GM12878 (cell line): ENCODE measurements at regions not wholly inside any gene's neighbourhood (a gene's known extent, or its start where the extent isn't known, plus 50 kb on each side); places are given as distances from the start of the nearest gene placed in this dataset.

Experiments used
- ATAC-seq: fragments of 200-7000 bp; cut with Tn5 transposase; 3 replicates; pipeline ENCODE4 v1.9.1; 2020; ENCODE audit warnings: mild to moderate bottlenecking, moderate library complexity
- BruUV-seq: library from RNA; stranded (reverse); fragments of 400-500 nt; replicated peaks from 2 replicates; lab custom pipeline; 2021; lab: Mats Ljungman, UMichigan
- CTCF ChIA-PET: fragments of 300-600 bp; sonication (Branson Sonifier 250); formaldehyde crosslinking; extraction: SDS; loops from one replicate; lab custom pipeline; 2021; ENCODE audit warnings: inconsistent platforms; lab: Yijun Ruan, JAX
- POLR2A ChIA-PET: fragments of 350-600 bp; formaldehyde crosslinking; extraction: SDS; loops from one replicate; lab custom pipeline; 2021; ENCODE audit warnings: inconsistent platforms; lab: Charles Lee
- RAD21 ChIA-PET: fragments of 300-600 bp; sonication (Branson Sonifier 250); formaldehyde crosslinking; loops from one replicate; lab custom pipeline; 2023; ENCODE audit warnings: antibody characterized with exemption; ENCODE audit not compliant: unreplicated experiment; lab: Charles Lee
- SMC1A ChIA-PET: fragments of 300-600 bp; sonication (Branson Sonifier 250); formaldehyde crosslinking; loops from one replicate; lab custom pipeline; 2023; ENCODE audit not compliant: unreplicated experiment, uncharacterized antibody; lab: Charles Lee
- DNase-seq: peaks from one replicate; pipeline ENCODE4 v3.0.0-alpha.2; 2011; ENCODE audit warnings: low read depth, low spot score
- FAIRE-seq: peaks from 3 replicates; lab custom pipeline; 2011; peaks lifted over from hg19 to GRCh38; lab: Jason Lieb, UNC
- H2AFZ ChIP-seq: 2 replicates; pipeline ENCODE4 v1.6.0; 2011; ENCODE audit warnings: low read depth, low read length, control low read depth; ENCODE audit not compliant: control insufficient read depth
- H3K27ac ChIP-seq: 2 replicates; pipeline ENCODE4 v1.5.1; 2011; ENCODE audit warnings: control low read depth; ENCODE audit not compliant: control insufficient read depth, insufficient read depth
- H3K27me3 ChIP-seq, 2 experiments: replicated peaks in 1 of 2; 2 replicates each; pipeline versions ENCODE4 v1.6.0 to v1.6.1; 2011; ENCODE audit warnings: low read length in 1 of 2; ENCODE audit not compliant: control insufficient read depth in 2 of 2, insufficient read depth in 2 of 2
- H3K36me3 ChIP-seq, 2 experiments: 2 replicates each; pipeline ENCODE4 v1.5.1; 2011; ENCODE audit warnings: low read length in 1 of 2; ENCODE audit not compliant: control insufficient read depth in 2 of 2, insufficient read depth in 2 of 2
- H3K4me1 ChIP-seq: 2 replicates; pipeline ENCODE4 v1.6.1; 2011; ENCODE audit warnings: mild to moderate bottlenecking, low read length, moderate library complexity, mixed read lengths; ENCODE audit not compliant: control insufficient read depth, insufficient read depth
- H3K4me2 ChIP-seq: 2 replicates; pipeline ENCODE4 v1.6.0; 2011; ENCODE audit warnings: control low read depth; ENCODE audit not compliant: control insufficient read depth, insufficient read depth
- H3K4me3 ChIP-seq: fragments of 200-600 bp; sonication (generic); 2 replicates; pipeline ENCODE4 v1.5.1; 2016
- H3K79me2 ChIP-seq: 2 replicates; pipeline ENCODE4 v1.6.0; 2011; ENCODE audit warnings: low read length; ENCODE audit not compliant: control insufficient read depth, insufficient read depth
- H3K9ac ChIP-seq: 2 replicates; pipeline ENCODE4 v1.8.0; 2011; ENCODE audit warnings: low read length, control low read depth, mixed read lengths; ENCODE audit not compliant: control insufficient read depth, insufficient read depth
- H3K9me3 ChIP-seq: replicated peaks from 3 replicates; pipeline ENCODE4 v1.5.1; 2011; ENCODE audit warnings: mild to moderate bottlenecking, low read length; ENCODE audit not compliant: control insufficient read depth, insufficient read depth
- H4K20me1 ChIP-seq: 2 replicates; pipeline ENCODE4 v1.6.0; 2011; ENCODE audit not compliant: control insufficient read depth, insufficient read depth
- ASH2L ChIP-seq: fragments of 300-600, 200-600 bp; sonication (generic); IDR thresholded peaks from 2 replicates; pipeline ENCODE4 v1.6.1; 2017; ENCODE audit warnings: low read depth, mild to moderate bottlenecking, borderline replicate concordance
- ATF2 ChIP-seq: IDR thresholded peaks from 2 replicates; pipeline ENCODE4 v1.6.1; 2012; ENCODE audit warnings: low read length, inconsistent platforms
- BRCA1 ChIP-seq: IDR thresholded peaks from 2 replicates; pipeline ENCODE4 v1.6.1; 2011; ENCODE audit warnings: low read depth, low read length, improper control_type of control experiment
- CHD1 ChIP-seq: IDR thresholded peaks from 2 replicates; pipeline ENCODE4 v1.6.1; 2012; ENCODE audit warnings: low read depth, low read length, improper control_type of control experiment
- FOXK2 ChIP-seq: fragments of 450-650 bp; IDR thresholded peaks from 2 replicates; pipeline ENCODE4 v1.6.1; 2017; ENCODE audit warnings: mild to moderate bottlenecking, moderate library complexity
- HCFC1 ChIP-seq: fragments of 150-350 bp; IDR thresholded peaks from 2 replicates; pipeline ENCODE4 v1.6.1; 2014; ENCODE audit warnings: low read length
- HDAC6 ChIP-seq: fragments of 200-600 bp; sonication (generic); IDR thresholded peaks from one replicate; pipeline ENCODE4 v1.8.0; 2017; ENCODE audit warnings: antibody characterized with exemption; ENCODE audit not compliant: unreplicated experiment
- IKZF1 ChIP-seq: fragments of 450-650 bp; conservative IDR thresholded peaks from 2 replicates; pipeline ENCODE4 v1.6.1; 2017; ENCODE audit warnings: antibody characterized with exemption, mild to moderate bottlenecking
- NFYB ChIP-seq: IDR thresholded peaks from 2 replicates; pipeline ENCODE4 v1.6.1; 2011; ENCODE audit warnings: low read depth, mild to moderate bottlenecking, low read length, improper control_type of control experiment, moderate library complexity; ENCODE audit not compliant: insufficient read depth
- POLR2AphosphoS5 ChIP-seq: IDR thresholded peaks from 2 replicates; pipeline ENCODE4 v1.6.1; 2011; ENCODE audit warnings: mild to moderate bottlenecking, low read length, inconsistent platforms
- REST ChIP-seq: IDR thresholded peaks from 2 replicates; pipeline ENCODE4 v1.6.1; 2012; ENCODE audit warnings: mild to moderate bottlenecking, low read depth, low read length
- RFX5 ChIP-seq: IDR thresholded peaks from 2 replicates; pipeline ENCODE4 v1.6.1; 2011; ENCODE audit warnings: low read depth, low read length, improper control_type of control experiment
- RUNX3 ChIP-seq: IDR thresholded peaks from 2 replicates; pipeline ENCODE4 v1.6.1; 2012; ENCODE audit warnings: low read length, inconsistent platforms
- SIX5 ChIP-seq: IDR thresholded peaks from 2 replicates; pipeline ENCODE4 v1.6.1; 2011; ENCODE audit warnings: mild to moderate bottlenecking, low read depth, low read length, moderate library complexity; ENCODE audit not compliant: severe bottlenecking
- TBL1XR1 ChIP-seq: IDR thresholded peaks from 2 replicates; pipeline ENCODE4 v1.6.1; 2012; ENCODE audit warnings: low read depth, low read length, improper control_type of control experiment
- ZNF274 ChIP-seq: IDR thresholded peaks from one replicate; pipeline ENCODE4 v1.8.0; 2011; ENCODE audit not compliant: insufficient read length, insufficient read depth
- WGBS: methylation state at CpG from one replicate; pipeline ENCODE4 v1.1.6; 2016; ENCODE audit warnings: low lambda C conversion rate; ENCODE audit not compliant: insufficient replicate concordance, insufficient coverage; ENCODE audit errors: missing lambda C conversion rate; 5-methylcytosine and 5-hydroxymethylcytosine counted together
- in situ Hi-C: fragments of 300-500 bp; cut with MboI; formaldehyde crosslinking; loops from 9 replicates; pipeline ENCODE4 v1.14.3; 2018; ENCODE audit warnings: mixed read lengths
- intact Hi-C: fragments of 100-400 bp; cut with micrococcal nuclease; formaldehyde crosslinking; loops from one replicate; pipeline ENCODE4 v1.14.2; 2022; ENCODE audit not compliant: unreplicated experiment
- TF ChIP-seq, protein P1 (sequence below): fragments of 450-650 bp; formaldehyde crosslinking; IDR thresholded peaks from 2 replicates; pipeline ENCODE4 v1.4.0; 2022; ENCODE audit warnings: mild to moderate bottlenecking, moderate library complexity
- TF ChIP-seq, protein P2 (sequence below): fragments of 450-650 bp; IDR thresholded peaks from 2 replicates; pipeline ENCODE4 v1.6.1; 2017; ENCODE audit warnings: borderline replicate concordance

- ATAC-seq (no peak), DNase-seq (no peak), FAIRE-seq (no peak)
- Histone ChIP-seq H3K4me3 (no peak overlapping the region), H4K20me1 (no peaks in the 10 kb centered on the region), H3K9me3 (no peaks in the 10 kb centered on the region), H3K4me1 (no peaks in the 10 kb centered on the region), H3K9ac (no peak overlapping the region), H3K36me3 (no peaks in the 10 kb centered on the region), H2AFZ (no peak overlapping the region), H3K27me3 (peaks cover 0 to 3% of the 10 kb centered on the region in 2 experiments; a peak in 1 of 4 replicates), H3K4me2 (no peak overlapping the region), H3K27ac (no peak overlapping the region), H3K79me2 (no peaks in the 10 kb centered on the region)
- CTCF ChIA-PET = no interaction called here
- RAD21 ChIA-PET = no interaction called here
- 35% methylated on average over 5 of the region's 5 CpGs for WGBS
- in situ Hi-C loops = no loop called here
- POLR2A ChIA-PET = no interaction called here
- intact Hi-C loops = no loop called here
- BruUV-seq = no TSS peak
- SMC1A ChIA-PET = no interaction called here
- TF ChIP-seq SIX5 (no peak), ASH2L (no peak), CHD1 (no peak), NFYB (no peak), TBL1XR1 (no peak), ATF2 (no peak), POLR2AphosphoS5 (no peak), IKZF1 (no peak), RUNX3 (no peak), REST (no peak), HDAC6 (no peak), HCFC1 (no peak), FOXK2 (no peak), ZNF274 (no peak), BRCA1 (no peak), RFX5 (no peak)
- TF ChIP-seq, protein P1, sequence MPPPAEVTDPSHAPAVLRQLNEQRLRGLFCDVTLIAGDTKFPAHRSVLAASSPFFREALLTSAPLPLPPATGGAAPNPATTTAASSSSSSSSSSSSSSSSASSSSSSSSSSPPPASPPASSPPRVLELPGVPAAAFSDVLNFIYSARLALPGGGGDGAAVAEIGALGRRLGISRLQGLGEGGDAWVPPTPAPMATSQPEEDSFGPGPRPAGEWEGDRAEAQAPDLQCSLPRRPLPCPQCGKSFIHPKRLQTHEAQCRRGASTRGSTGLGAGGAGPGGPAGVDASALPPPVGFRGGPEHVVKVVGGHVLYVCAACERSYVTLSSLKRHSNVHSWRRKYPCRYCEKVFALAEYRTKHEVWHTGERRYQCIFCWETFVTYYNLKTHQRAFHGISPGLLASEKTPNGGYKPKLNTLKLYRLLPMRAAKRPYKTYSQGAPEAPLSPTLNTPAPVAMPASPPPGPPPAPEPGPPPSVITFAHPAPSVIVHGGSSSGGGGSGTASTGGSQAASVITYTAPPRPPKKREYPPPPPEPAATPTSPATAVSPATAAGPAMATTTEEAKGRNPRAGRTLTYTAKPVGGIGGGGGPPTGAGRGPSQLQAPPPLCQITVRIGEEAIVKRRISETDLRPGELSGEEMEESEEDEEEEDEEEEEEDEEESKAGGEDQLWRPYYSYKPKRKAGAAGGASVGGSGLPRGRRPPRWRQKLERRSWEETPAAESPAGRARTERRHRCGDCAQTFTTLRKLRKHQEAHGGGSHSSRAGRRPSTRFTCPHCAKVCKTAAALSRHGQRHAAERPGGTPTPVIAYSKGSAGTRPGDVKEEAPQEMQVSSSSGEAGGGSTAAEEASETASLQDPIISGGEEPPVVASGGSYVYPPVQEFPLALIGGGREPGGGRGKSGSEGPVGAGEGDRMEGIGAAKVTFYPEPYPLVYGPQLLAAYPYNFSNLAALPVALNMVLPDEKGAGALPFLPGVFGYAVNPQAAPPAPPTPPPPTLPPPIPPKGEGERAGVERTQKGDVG (CRISPR knock-in tag) = no peak
- TF ChIP-seq, protein P2, sequence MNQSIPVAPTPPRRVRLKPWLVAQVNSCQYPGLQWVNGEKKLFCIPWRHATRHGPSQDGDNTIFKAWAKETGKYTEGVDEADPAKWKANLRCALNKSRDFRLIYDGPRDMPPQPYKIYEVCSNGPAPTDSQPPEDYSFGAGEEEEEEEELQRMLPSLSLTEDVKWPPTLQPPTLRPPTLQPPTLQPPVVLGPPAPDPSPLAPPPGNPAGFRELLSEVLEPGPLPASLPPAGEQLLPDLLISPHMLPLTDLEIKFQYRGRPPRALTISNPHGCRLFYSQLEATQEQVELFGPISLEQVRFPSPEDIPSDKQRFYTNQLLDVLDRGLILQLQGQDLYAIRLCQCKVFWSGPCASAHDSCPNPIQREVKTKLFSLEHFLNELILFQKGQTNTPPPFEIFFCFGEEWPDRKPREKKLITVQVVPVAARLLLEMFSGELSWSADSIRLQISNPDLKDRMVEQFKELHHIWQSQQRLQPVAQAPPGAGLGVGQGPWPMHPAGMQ = no peak
Observed at GRCh38 chr2:235240574-235240973, 253.3 kb upstream of the AGAP1 start.
